Caco-2 (cell line): ENCODE measurements at regions not wholly inside any gene's neighbourhood (a gene's known extent, or its start where the extent isn't known, plus 50 kb on each side); places are given as distances from the start of the nearest gene placed in this dataset.
A peak's percentile ranks its signal among the peaks of the same experiment; 100 is the strongest.

ENCODE experiments used
- BruUV-seq: library from RNA; stranded (reverse); fragments of 400-500 nt; replicated peaks from 2 replicates; lab custom pipeline; 2021; lab: Mats Ljungman, UMichigan
- CTCF ChIA-PET: fragments of 300-600 bp; sonication (Branson Sonifier 250); formaldehyde crosslinking; loops from one replicate; lab custom pipeline; 2022; ENCODE audit warnings: antibody characterized with exemption; lab: Charles Lee
- POLR2A ChIA-PET: fragments of 300-600 bp; sonication (Branson Sonifier 250); formaldehyde crosslinking; loops from one replicate; lab custom pipeline; 2022; ENCODE audit warnings: antibody characterized with exemption; lab: Charles Lee
- DNase-seq, 2 experiments: peaks; one replicate each; pipeline versions ENCODE4 v3.0.0 to v3.0.0-alpha.2; 2020 to 2022
- H3K27me3 ChIP-seq: replicated peaks from 2 replicates; pipeline ENCODE4 v1.6.0; 2011; ENCODE audit warnings: low read length; ENCODE audit not compliant: control insufficient read depth, insufficient read depth
- H3K36me3 ChIP-seq: 2 replicates; pipeline ENCODE4 v1.5.1; 2011; ENCODE audit warnings: low read length; ENCODE audit not compliant: control insufficient read depth, insufficient read depth
- H3K4me1 ChIP-seq: fragments of 250-450 bp; sonication (Bioruptor Pico); 2 replicates; pipeline ENCODE4 v1.5.1; 2020; ENCODE audit warnings: mild to moderate bottlenecking
- H3K4me3 ChIP-seq: 2 replicates; pipeline ENCODE4 v1.5.1; 2011; ENCODE audit warnings: low read depth, mild to moderate bottlenecking, control low read depth, low read length
- H3K9me3 ChIP-seq: fragments of 250-450 bp; sonication (Bioruptor Pico); 2 replicates; pipeline ENCODE4 v1.5.1; 2020; ENCODE audit warnings: mild to moderate bottlenecking, moderate library complexity
- H3K27ac Mint-ChIP-seq: one replicate; pipeline ENCODE4 v1.8.0; 2022; ENCODE audit warnings: mixed read lengths; ENCODE audit not compliant: unreplicated experiment
- H3K27me3 Mint-ChIP-seq: one replicate; pipeline ENCODE4 v1.8.0; 2022; ENCODE audit warnings: mixed read lengths; ENCODE audit not compliant: insufficient read depth, unreplicated experiment
- H3K36me3 Mint-ChIP-seq: one replicate; pipeline ENCODE4 v1.8.0; 2022; ENCODE audit warnings: mild to moderate bottlenecking, mixed read lengths; ENCODE audit not compliant: insufficient read depth, unreplicated experiment
- H3K4me1 Mint-ChIP-seq: one replicate; pipeline ENCODE4 v1.8.0; 2022; ENCODE audit warnings: low read depth, mixed read lengths; ENCODE audit not compliant: unreplicated experiment
- H3K4me3 Mint-ChIP-seq: one replicate; pipeline ENCODE4 v1.8.0; 2022; ENCODE audit warnings: mild to moderate bottlenecking, moderate library complexity, mixed read lengths; ENCODE audit not compliant: unreplicated experiment
- H3K9me3 Mint-ChIP-seq: one replicate; pipeline ENCODE4 v1.8.0; 2022; ENCODE audit warnings: mixed read lengths; ENCODE audit not compliant: unreplicated experiment
- intact Hi-C: fragments of 100-400 bp; cut with micrococcal nuclease; formaldehyde crosslinking; loops from one replicate; pipeline ENCODE4 v1.10.0; 2022; ENCODE audit not compliant: unreplicated experiment
- TF ChIP-seq, protein P1 (sequence below), 2 experiments: fragments of 200-600 bp in 1 of 2; IDR thresholded peaks; 1 replicate in 1 of 2; 2 replicates in 1 of 2; pipeline versions ENCODE4 v1.5.1 to v1.8.0; 2011 to 2022; ENCODE audit warnings: antibody characterized with exemption in 1 of 2, control low read depth in 1 of 2, inconsistent platforms in 1 of 2, low read depth in 1 of 2, low read length in 1 of 2, mild to moderate bottlenecking in 1 of 2, moderate library complexity in 1 of 2; ENCODE audit not compliant: insufficient read depth in 1 of 2, severe bottlenecking in 1 of 2, unreplicated experiment in 1 of 2

DNA sequence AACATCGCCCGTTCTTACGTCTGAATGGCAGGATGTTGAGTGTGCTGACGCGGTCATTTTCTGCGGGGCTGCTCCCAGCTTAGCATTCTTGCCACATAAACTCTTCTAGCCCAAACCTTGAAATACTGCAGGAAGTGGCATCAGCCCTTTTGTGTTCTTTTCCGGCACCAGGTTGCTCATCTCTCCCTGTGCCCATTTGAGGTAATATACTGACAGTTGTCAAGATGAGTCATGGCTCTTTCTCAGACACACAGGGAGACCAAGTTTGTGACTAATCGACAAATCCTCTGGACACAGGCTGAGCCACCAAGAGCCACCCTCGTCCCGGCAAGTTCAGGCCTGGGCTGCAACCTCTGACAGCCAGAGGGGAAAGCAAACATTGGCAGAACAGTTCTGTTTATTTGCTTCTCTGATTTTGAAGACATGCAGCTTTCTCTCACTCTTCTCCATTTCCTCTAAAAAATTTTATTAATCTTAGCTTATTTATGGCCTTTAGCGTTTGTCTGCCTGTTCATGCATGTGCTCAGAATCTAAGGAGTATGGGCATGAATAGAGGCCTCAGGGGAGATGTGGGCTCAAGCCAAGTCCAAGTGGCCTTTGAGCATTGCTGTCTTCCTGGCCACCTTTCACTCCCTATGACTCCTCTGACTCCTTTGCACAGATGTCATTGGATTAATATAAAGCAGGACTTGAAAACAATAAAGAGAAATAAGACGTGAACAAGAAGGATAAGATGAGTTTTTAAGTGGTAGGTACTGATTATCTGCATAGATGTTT is 328.2 kb upstream of the JAG1 start:
- ChIA-PET POLR2A (no interaction called here), CTCF (no interaction called here)
- no peaks in the 10 kb centered on the region for H3K36me3 Mint-ChIP-seq
- no peak overlapping the region for H3K4me3 Mint-ChIP-seq
- peaks cover 13% of the 10 kb centered on the region for H3K9me3 Mint-ChIP-seq
- no peaks in the 10 kb centered on the region for H3K36me3 ChIP-seq
- H3K4me3 ChIP-seq, result no peak overlapping the region
- H3K27ac Mint-ChIP-seq, result peak overlapping the region; percentile 29
- no peaks in the 10 kb centered on the region for H3K9me3 ChIP-seq
- intact Hi-C loops, result no loop called here
- H3K4me1 ChIP-seq, result no peaks in the 10 kb centered on the region
- TF ChIP-seq, protein P1, sequence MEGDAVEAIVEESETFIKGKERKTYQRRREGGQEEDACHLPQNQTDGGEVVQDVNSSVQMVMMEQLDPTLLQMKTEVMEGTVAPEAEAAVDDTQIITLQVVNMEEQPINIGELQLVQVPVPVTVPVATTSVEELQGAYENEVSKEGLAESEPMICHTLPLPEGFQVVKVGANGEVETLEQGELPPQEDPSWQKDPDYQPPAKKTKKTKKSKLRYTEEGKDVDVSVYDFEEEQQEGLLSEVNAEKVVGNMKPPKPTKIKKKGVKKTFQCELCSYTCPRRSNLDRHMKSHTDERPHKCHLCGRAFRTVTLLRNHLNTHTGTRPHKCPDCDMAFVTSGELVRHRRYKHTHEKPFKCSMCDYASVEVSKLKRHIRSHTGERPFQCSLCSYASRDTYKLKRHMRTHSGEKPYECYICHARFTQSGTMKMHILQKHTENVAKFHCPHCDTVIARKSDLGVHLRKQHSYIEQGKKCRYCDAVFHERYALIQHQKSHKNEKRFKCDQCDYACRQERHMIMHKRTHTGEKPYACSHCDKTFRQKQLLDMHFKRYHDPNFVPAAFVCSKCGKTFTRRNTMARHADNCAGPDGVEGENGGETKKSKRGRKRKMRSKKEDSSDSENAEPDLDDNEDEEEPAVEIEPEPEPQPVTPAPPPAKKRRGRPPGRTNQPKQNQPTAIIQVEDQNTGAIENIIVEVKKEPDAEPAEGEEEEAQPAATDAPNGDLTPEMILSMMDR (IDR thresholded peaks at IDR 0.05; ENCODE audit: insufficient read depth in 1 of 2, low read depth in 1 of 2, low read length in 1 of 2, severe bottlenecking in 1 of 2, unreplicated experiment in 1 of 2), result no peak
- BruUV-seq, result no TSS peak
- H3K27me3 ChIP-seq, result no peaks in the 10 kb centered on the region
- H3K27me3 Mint-ChIP-seq, result no peaks in the 10 kb centered on the region
- DNase-seq, result no peak
- no peaks in the 10 kb centered on the region for H3K4me1 Mint-ChIP-seq

DNA sequence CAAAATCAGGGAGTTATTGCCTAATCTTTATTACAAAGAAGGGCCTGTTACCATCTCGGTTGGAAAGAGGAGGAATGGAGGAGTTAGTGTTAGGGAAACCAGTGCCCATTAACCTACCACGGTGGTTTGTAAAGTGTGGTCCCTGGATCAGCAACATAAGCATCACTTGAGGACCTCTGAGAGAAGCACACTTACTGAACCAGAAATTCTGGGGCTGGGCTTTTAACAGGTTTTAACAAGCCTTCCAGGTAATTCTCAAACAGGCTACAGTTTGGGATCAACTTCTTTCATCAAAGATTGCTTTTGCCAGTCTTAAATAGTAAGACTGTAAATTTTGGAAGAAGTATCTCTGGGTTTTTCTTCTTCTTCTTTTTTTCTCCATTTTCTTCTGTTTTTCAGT is 329.5 kb upstream of the JAG1 start:
- Mint-ChIP-seq H3K4me1 (no peaks in the 10 kb centered on the region), H3K27ac (no peak overlapping the region), H3K27me3 (no peaks in the 10 kb centered on the region), H3K36me3 (no peaks in the 10 kb centered on the region), H3K9me3 (peaks cover 13% of the 10 kb centered on the region), H3K4me3 (no peak overlapping the region)
- H3K4me1 ChIP-seq, result no peaks in the 10 kb centered on the region
- no peaks in the 10 kb centered on the region for H3K9me3 ChIP-seq
- CTCF ChIA-PET, result no interaction called here
- POLR2A ChIA-PET, result no interaction called here
- no peak overlapping the region for H3K4me3 ChIP-seq
- no peaks in the 10 kb centered on the region for H3K27me3 ChIP-seq
- H3K36me3 ChIP-seq, result no peaks in the 10 kb centered on the region
- TF ChIP-seq, protein P1 (IDR thresholded peaks at IDR 0.05; ENCODE audit: insufficient read depth in 1 of 2, low read depth in 1 of 2, low read length in 1 of 2, severe bottlenecking in 1 of 2, unreplicated experiment in 1 of 2), result no peak
- BruUV-seq, result no TSS peak
- DNase-seq, result no peak
- intact Hi-C loops, result no loop called here

DNA sequence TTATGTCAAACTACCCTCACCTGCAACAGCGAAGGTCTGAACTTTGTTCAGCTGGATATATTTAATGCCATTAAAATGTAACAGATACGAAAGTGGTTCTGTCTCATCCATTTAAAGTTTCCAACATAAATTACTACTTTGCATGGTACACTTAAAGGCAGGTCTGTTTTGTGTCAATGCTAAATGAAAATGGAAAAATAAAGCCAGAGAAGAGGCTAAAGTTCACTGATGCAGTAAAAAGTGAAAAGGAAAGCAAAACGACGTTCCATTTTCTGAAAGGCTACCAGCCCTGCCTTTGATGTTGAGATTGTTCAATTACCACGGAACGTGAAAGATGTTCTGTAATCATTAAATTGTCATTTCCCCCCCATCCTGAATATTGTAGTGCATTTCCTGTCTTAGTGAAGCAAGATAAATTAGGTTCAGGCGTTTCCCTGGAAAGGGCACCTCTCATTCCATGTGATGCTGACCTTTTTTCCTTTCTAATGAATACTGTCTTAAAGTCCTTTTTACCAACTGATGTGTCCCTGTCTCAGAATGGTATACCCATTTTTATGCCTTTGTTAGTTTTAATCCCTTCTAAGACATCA is 334.7 kb upstream of the JAG1 start:
- CTCF ChIA-PET, result no interaction called here
- no peaks in the 10 kb centered on the region for H3K27me3 ChIP-seq
- POLR2A ChIA-PET, result no interaction called here
- no peak for DNase-seq
- H3K4me1 Mint-ChIP-seq, result no peaks in the 10 kb centered on the region
- peaks cover 13% of the 10 kb centered on the region for H3K9me3 Mint-ChIP-seq
- no peaks in the 10 kb centered on the region for H3K27me3 Mint-ChIP-seq
- TF ChIP-seq, protein P1 (IDR thresholded peaks at IDR 0.05; ENCODE audit: insufficient read depth in 1 of 2, low read depth in 1 of 2, low read length in 1 of 2, severe bottlenecking in 1 of 2, unreplicated experiment in 1 of 2), result no peak
- no peaks in the 10 kb centered on the region for H3K36me3 ChIP-seq
- no peaks in the 10 kb centered on the region for H3K9me3 ChIP-seq
- no peaks in the 10 kb centered on the region for H3K4me1 ChIP-seq
- no TSS peak for BruUV-seq
- H3K36me3 Mint-ChIP-seq, result no peaks in the 10 kb centered on the region
- no peak overlapping the region for H3K4me3 ChIP-seq
- H3K4me3 Mint-ChIP-seq, result no peak overlapping the region
- H3K27ac Mint-ChIP-seq, result no peak overlapping the region
- intact Hi-C loops, result no loop called here
